Transverse colon (tissue), 3 donors: ENCODE measurements at regions not wholly inside any gene's neighbourhood (a gene's known extent, or its start where the extent isn't known, plus 50 kb on each side); places are given as distances from the start of the nearest gene placed in this dataset.

Source experiments
- CTCF ChIP-seq, 5 experiments: fragments of 200-600 bp in 3 of 5; fragments of 450-650 bp in 2 of 5; sonication (generic) in 3 of 5; IDR thresholded peaks; 1 replicate in 2 of 5; 2 replicates in 3 of 5; pipeline ENCODE4 v1.5.1; 2016 to 2017; ENCODE audit warnings: antibody characterized with exemption in 5 of 5, inconsistent platforms in 3 of 5, mild to moderate bottlenecking in 2 of 5, moderate library complexity in 1 of 5
- POLR2A ChIP-seq: fragments of 450-650 bp; IDR thresholded peaks from one replicate; pipeline ENCODE4 v1.6.1; 2016; ENCODE audit warnings: antibody characterized with exemption, mild to moderate bottlenecking, moderate library complexity

GRCh38 chr2:184993746-184994145 lies 395.4 kb downstream of the ZNF804A start:
- TF ChIP-seq CTCF (IDR thresholded peaks at IDR 0.05), result no peak
- no peak for TF ChIP-seq POLR2A
